Naive thymus-derived CD4-positive, alpha-beta T cell (primary cell): ENCODE measurements at regions not wholly inside any gene's neighbourhood (a gene's known extent, or its start where the extent isn't known, plus 50 kb on each side); places are given as distances from the start of the nearest gene placed in this dataset.
"Not testable (repeated sequence)": the region's sequence is repeated elsewhere in the genome, so short reads cannot be mapped to it uniquely, and the experiment has no call there.

Experiments used
- ATAC-seq: fragments of 150-1000 bp; cut with Tn5 transposase; 2 replicates; pipeline ENCODE4 v1.10.0; 2021; ENCODE audit warnings: mild to moderate bottlenecking, moderate library complexity
- CTCF ChIA-PET: fragments of 350-600 bp; sonication (Branson Sonifier 250); formaldehyde crosslinking; loops from one replicate; lab custom pipeline; 2021; ENCODE audit warnings: antibody characterized with exemption; lab: Charles Lee
- POLR2A ChIA-PET: fragments of 350-600 bp; sonication (Branson Sonifier 250); formaldehyde crosslinking; loops from one replicate; lab custom pipeline; 2021; ENCODE audit warnings: antibody characterized with exemption, inconsistent platforms; lab: Charles Lee
- DNase-seq, 9 donors: peaks; one replicate each; pipeline versions ENCODE4 v3.0.0 to v3.0.0-alpha.2; 2020 to 2022; ENCODE audit warnings: mixed read lengths in 1 of 9
- H3K27ac ChIP-seq: one replicate; pipeline ENCODE4 v1.7.0; 2013; ENCODE audit warnings: mild to moderate bottlenecking, low read depth, low read length, moderate library complexity
- H3K27me3 ChIP-seq, 2 donors: one replicate each; pipeline ENCODE4 v1.7.0; 2013; ENCODE audit warnings: low read length in 2 of 2, mild to moderate bottlenecking in 2 of 2, moderate library complexity in 2 of 2; ENCODE audit not compliant: control insufficient read depth in 2 of 2, insufficient read depth in 2 of 2
- H3K36me3 ChIP-seq, 3 experiments: 1 replicate in 2 of 3; 2 replicates in 1 of 3; pipeline ENCODE4 v1.7.0; 2013; ENCODE audit warnings: low read length in 3 of 3, mild to moderate bottlenecking in 3 of 3, moderate library complexity in 1 of 3; ENCODE audit not compliant: insufficient read depth in 3 of 3, control insufficient read depth in 2 of 3
- H3K4me1 ChIP-seq, 2 donors: one replicate each; pipeline ENCODE4 v1.7.0; 2013; ENCODE audit warnings: low read length in 2 of 2, mild to moderate bottlenecking in 2 of 2, moderate library complexity in 1 of 2; ENCODE audit not compliant: control insufficient read depth in 2 of 2, insufficient read depth in 2 of 2
- H3K4me3 ChIP-seq: 2 replicates; pipeline ENCODE4 v1.7.0; 2013; ENCODE audit warnings: mild to moderate bottlenecking, low read length
- H3K9me3 ChIP-seq, 3 experiments: 1 replicate in 2 of 3; 2 replicates in 1 of 3; pipeline ENCODE4 v1.7.0; 2013; ENCODE audit warnings: low read length in 3 of 3; ENCODE audit not compliant: control insufficient read depth in 2 of 3
- H3K27ac Mint-ChIP-seq, 9 donors: one replicate each; pipeline ENCODE4 v1.8.0; 2020 to 2022; ENCODE audit warnings: mixed read lengths in 9 of 9, mild to moderate bottlenecking in 8 of 9, moderate library complexity in 5 of 9, inconsistent platforms in 2 of 9
- H3K27me3 Mint-ChIP-seq, 5 donors: one replicate each; pipeline ENCODE4 v1.8.0; 2021 to 2022; ENCODE audit warnings: mixed read lengths in 5 of 5, mild to moderate bottlenecking in 1 of 5
- H3K36me3 Mint-ChIP-seq, 5 donors: one replicate each; pipeline ENCODE4 v1.8.0; 2020 to 2022; ENCODE audit warnings: mixed read lengths in 5 of 5, mild to moderate bottlenecking in 3 of 5, inconsistent platforms in 1 of 5
- H3K4me1 Mint-ChIP-seq, 7 donors: one replicate each; pipeline ENCODE4 v1.8.0; 2020 to 2022; ENCODE audit warnings: mixed read lengths in 7 of 7, mild to moderate bottlenecking in 3 of 7, inconsistent platforms in 1 of 7
- H3K4me3 Mint-ChIP-seq, 10 donors: one replicate each; pipeline ENCODE4 v1.8.0; 2020 to 2022; ENCODE audit warnings: mild to moderate bottlenecking in 10 of 10, mixed read lengths in 10 of 10, moderate library complexity in 6 of 10, inconsistent platforms in 2 of 10
- H3K9me3 Mint-ChIP-seq, 11 donors: one replicate each; pipeline ENCODE4 v1.8.0; 2020 to 2022; ENCODE audit warnings: mixed read lengths in 11 of 11, mild to moderate bottlenecking in 4 of 11, inconsistent platforms in 1 of 11, moderate library complexity in 1 of 11
- intact Hi-C, 2 donors: fragments of 100-400 bp; cut with micrococcal nuclease; formaldehyde crosslinking; loops; one replicate each; pipeline ENCODE4 v1.15.1; 2023

GRCh38 chr6:135722679-135723078, 128.8 kb upstream of the PDE7B start:
- intact Hi-C loops: no loop called here
- H3K4me3 Mint-ChIP-seq: no peak overlapping the region
- ChIA-PET CTCF (no interaction called here), POLR2A (no interaction called here)
- no peak for DNase-seq
- no peak overlapping the region for H3K4me3 ChIP-seq
- H3K4me1 ChIP-seq: no peaks in the 10 kb centered on the region
- no peaks in the 10 kb centered on the region for H3K36me3 ChIP-seq
- no peaks in the 10 kb centered on the region for H3K27me3 Mint-ChIP-seq
- H3K27me3 ChIP-seq: no peaks in the 10 kb centered on the region
- H3K27ac Mint-ChIP-seq: no peak overlapping the region
- H3K4me1 Mint-ChIP-seq: peaks cover 0 to 5% (median 0%) of the 10 kb centered on the region in 7 donors
- H3K9me3 Mint-ChIP-seq: peaks cover 10 to 34% (median 18%) of the 10 kb centered on the region in 11 donors
- H3K27ac ChIP-seq: no peak overlapping the region
- H3K36me3 Mint-ChIP-seq: peaks cover 3 to 48% (median 10%) of the 10 kb centered on the region in 5 donors
- no peak for ATAC-seq
- peaks cover 0 to 4% (median 0%) of the 10 kb centered on the region in 3 experiments for H3K9me3 ChIP-seq

DNA sequence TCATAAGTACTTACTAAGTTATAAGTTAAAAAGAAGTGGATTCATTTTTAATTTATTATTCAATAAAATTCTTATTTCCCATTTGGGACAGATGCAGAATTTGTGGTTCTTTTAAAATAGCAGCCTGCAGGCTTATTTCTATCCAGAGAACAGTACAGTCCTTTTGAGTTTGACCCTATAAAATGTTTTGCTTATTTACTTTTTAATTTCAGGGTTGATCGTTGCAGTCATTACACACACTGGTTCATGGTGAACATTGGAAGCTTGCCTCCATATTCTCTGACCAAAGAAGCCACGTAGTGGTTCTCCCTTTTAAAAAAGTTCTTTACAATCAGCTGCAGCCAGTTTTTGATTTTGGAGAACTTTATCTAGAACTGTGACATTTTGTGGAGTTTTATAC, 122.9 kb upstream of the PDE7B start:
- no peak overlapping the region for H3K27ac ChIP-seq
- H3K27me3 ChIP-seq: no peaks in the 10 kb centered on the region
- Mint-ChIP-seq H3K4me3 (no peak overlapping the region), H3K9me3 (peaks cover 3 to 34% (median 14%) of the 10 kb centered on the region in 11 donors), H3K4me1 (no peaks in the 10 kb centered on the region), H3K27ac (no peak overlapping the region), H3K36me3 (peaks cover 0 to 36% (median 10%) of the 10 kb centered on the region in 5 donors), H3K27me3 (peaks cover 0 to 3% (median 0%) of the 10 kb centered on the region in 5 donors)
- ATAC-seq (no peak), DNase-seq (no peak)
- POLR2A ChIA-PET: no interaction called here
- intact Hi-C loops: no loop called here
- no peaks in the 10 kb centered on the region for H3K4me1 ChIP-seq
- H3K4me3 ChIP-seq: no peak overlapping the region
- CTCF ChIA-PET: no interaction called here
- H3K9me3 ChIP-seq: peaks cover 0 to 4% (median 0%) of the 10 kb centered on the region in 3 experiments
- H3K36me3 ChIP-seq: no peaks in the 10 kb centered on the region

DNA sequence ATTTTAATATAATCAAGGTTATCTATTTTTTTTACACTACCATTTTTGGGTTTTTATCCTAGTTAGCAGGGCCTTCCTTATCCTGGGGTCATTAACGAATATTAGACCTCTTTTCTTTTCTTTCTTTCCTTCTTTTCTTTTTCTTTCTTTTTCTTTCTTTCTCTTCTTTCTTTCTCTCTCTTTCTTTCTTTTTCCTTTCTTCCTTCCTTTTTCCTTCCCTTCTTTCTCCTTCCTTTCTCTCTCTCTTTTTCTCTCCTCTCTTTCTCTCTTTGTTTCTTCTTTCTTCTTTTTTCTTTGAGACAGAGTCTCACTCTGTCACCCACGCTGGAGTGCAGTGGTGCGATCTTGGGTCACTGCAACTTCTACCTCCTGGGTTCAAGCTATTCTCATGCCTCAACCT, 120.4 kb upstream of the PDE7B start:
- no peaks in the 10 kb centered on the region for H3K4me1 ChIP-seq
- CTCF ChIA-PET: no interaction called here
- Mint-ChIP-seq H3K4me3 (no peak overlapping the region), H3K27ac (no peak overlapping the region), H3K4me1 (no peaks in the 10 kb centered on the region), H3K27me3 (peaks cover 0 to 7% (median 0%) of the 10 kb centered on the region in 5 donors), H3K36me3 (peaks cover 0 to 25% (median 5%) of the 10 kb centered on the region in 5 donors), H3K9me3 (peaks cover 0 to 14% (median 8%) of the 10 kb centered on the region in 11 donors)
- no peak overlapping the region for H3K27ac ChIP-seq
- H3K27me3 ChIP-seq: no peaks in the 10 kb centered on the region
- ATAC-seq (no peak), DNase-seq (no peak)
- H3K36me3 ChIP-seq: no peaks in the 10 kb centered on the region
- POLR2A ChIA-PET: no interaction called here
- H3K4me3 ChIP-seq: no peak overlapping the region
- peaks cover 0 to under 1% (median 0%) of the 10 kb centered on the region in 3 experiments for H3K9me3 ChIP-seq
- intact Hi-C loops: no loop called here

- H3K4me1 Mint-ChIP-seq, H3K36me3 Mint-ChIP-seq, H3K27ac Mint-ChIP-seq, H3K4me3 Mint-ChIP-seq, H3K4me1 ChIP-seq, CTCF ChIA-PET, H3K9me3 Mint-ChIP-seq, H3K36me3 ChIP-seq, DNase-seq, intact Hi-C loops, H3K27me3 ChIP-seq, H3K27me3 Mint-ChIP-seq, H3K9me3 ChIP-seq, H3K27ac ChIP-seq, ATAC-seq, H3K4me3 ChIP-seq: not testable (repeated sequence)
- POLR2A ChIA-PET: interaction anchor here (0.7 kb wide), 1 partner anchor 553 kb away, joined by 3 read pairs; the partner anchor contains the start of gene BCLAF1
Observed at GRCh38 chr6:135736351-135736750, 115.2 kb upstream of the PDE7B start.

DNA sequence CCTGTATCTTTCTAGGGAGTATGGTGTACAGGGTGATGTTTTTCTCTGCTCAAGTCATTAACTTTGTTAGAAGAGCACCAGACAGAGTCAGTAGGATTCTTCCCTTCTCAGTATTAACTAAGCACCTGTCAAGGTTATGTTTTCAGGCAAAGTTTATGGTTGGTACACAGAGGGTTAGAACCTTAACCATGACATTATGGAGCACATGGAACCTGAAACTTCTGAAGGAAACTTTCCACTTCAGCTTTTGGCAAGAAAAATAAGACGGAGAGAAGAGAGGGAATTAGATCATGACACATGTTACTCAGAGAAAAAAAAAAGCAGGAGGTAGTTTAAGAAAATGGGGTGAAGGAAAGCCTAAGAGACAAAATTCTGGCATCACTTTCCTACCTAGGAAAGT, 112.9 kb upstream of the PDE7B start:
- Histone ChIP-seq H3K4me3 (no peak overlapping the region), H3K27me3 (no peaks in the 10 kb centered on the region), H3K27ac (no peak overlapping the region), H3K36me3 (no peaks in the 10 kb centered on the region), H3K4me1 (no peaks in the 10 kb centered on the region), H3K9me3 (no peaks in the 10 kb centered on the region)
- no peak overlapping the region for H3K27ac Mint-ChIP-seq
- no peak overlapping the region for H3K4me3 Mint-ChIP-seq
- ATAC-seq (no peak), DNase-seq (no peak)
- POLR2A ChIA-PET: no interaction called here
- H3K4me1 Mint-ChIP-seq: peaks cover 0 to 5% (median 0%) of the 10 kb centered on the region in 7 donors
- CTCF ChIA-PET: no interaction called here
- H3K9me3 Mint-ChIP-seq: peaks cover 0 to 2% (median 0%) of the 10 kb centered on the region in 11 donors
- intact Hi-C loops: no loop called here
- peaks cover 0 to 9% (median 0%) of the 10 kb centered on the region in 5 donors for H3K36me3 Mint-ChIP-seq
- peaks cover 0 to 4% (median 0%) of the 10 kb centered on the region in 5 donors for H3K27me3 Mint-ChIP-seq

DNA sequence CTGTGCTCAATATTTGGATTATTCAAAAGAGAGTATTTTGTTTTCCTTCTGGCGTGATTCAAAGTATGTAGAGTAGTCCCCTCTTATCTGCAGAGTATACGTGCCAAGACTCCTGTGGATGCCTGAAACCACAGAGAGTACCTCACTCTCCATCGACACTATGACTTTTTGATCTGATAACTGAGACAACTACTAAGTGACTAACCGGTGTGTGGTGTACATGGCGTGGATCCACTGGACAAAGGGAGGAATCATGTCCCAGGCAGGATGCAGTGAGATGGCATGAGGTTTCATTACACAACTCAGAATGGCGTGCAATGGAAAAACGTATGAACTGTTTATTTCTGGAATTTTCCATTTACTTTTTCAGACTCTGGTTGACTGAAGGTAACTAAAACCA, 112.2 kb upstream of the PDE7B start:
- DNase-seq (no peak), ATAC-seq (no peak)
- H3K27me3 ChIP-seq: no peaks in the 10 kb centered on the region
- H3K4me3 ChIP-seq: no peak overlapping the region
- peaks cover 0 to 2% (median 0%) of the 10 kb centered on the region in 11 donors for H3K9me3 Mint-ChIP-seq
- peaks cover 0 to 5% (median 0%) of the 10 kb centered on the region in 5 donors for H3K36me3 Mint-ChIP-seq
- no peak overlapping the region for H3K27ac ChIP-seq
- CTCF ChIA-PET: no interaction called here
- POLR2A ChIA-PET: interaction anchor here (0.5 kb wide), 1 partner anchor 170 kb away, joined by 3 read pairs; no protein-coding TSS in a partner anchor
- no peaks in the 10 kb centered on the region for H3K36me3 ChIP-seq
- no peak overlapping the region for H3K27ac Mint-ChIP-seq
- H3K4me1 ChIP-seq: no peaks in the 10 kb centered on the region
- peaks cover 0 to 4% (median 0%) of the 10 kb centered on the region in 5 donors for H3K27me3 Mint-ChIP-seq
- H3K4me1 Mint-ChIP-seq: peaks cover 0 to 5% (median 0%) of the 10 kb centered on the region in 7 donors
- H3K9me3 ChIP-seq: no peaks in the 10 kb centered on the region
- no peak overlapping the region for H3K4me3 Mint-ChIP-seq
- intact Hi-C loops: no loop called here

- POLR2A ChIA-PET: no interaction called here
- no peaks in the 10 kb centered on the region for H3K27me3 ChIP-seq
- intact Hi-C loops: no loop called here
- CTCF ChIA-PET: no interaction called here
- no peaks in the 10 kb centered on the region for H3K9me3 ChIP-seq
- Mint-ChIP-seq H3K36me3 (peaks cover 0 to 5% (median 0%) of the 10 kb centered on the region in 5 donors), H3K27ac (no peak overlapping the region), H3K27me3 (peaks cover 0 to 4% (median 0%) of the 10 kb centered on the region in 5 donors), H3K4me1 (peaks cover 0 to 5% (median 0%) of the 10 kb centered on the region in 7 donors), H3K9me3 (peaks cover 0 to 2% (median 0%) of the 10 kb centered on the region in 11 donors), H3K4me3 (no peak overlapping the region)
- no peak overlapping the region for H3K4me3 ChIP-seq
- no peaks in the 10 kb centered on the region for H3K36me3 ChIP-seq
- H3K4me1 ChIP-seq: no peaks in the 10 kb centered on the region
- DNase-seq: no peak
- ATAC-seq: no peak
- H3K27ac ChIP-seq: no peak overlapping the region
Observed at GRCh38 chr6:135740580-135740979, 110.9 kb upstream of the PDE7B start.
